HG03095 (cell line): ENCODE measurements at regions not wholly inside any gene's neighbourhood (a gene's known extent, or its start where the extent isn't known, plus 50 kb on each side); places are given as distances from the start of the nearest gene placed in this dataset.

Experiments used
- ATAC-seq: cut with Tn5 transposase; IDR thresholded peaks from one replicate; pipeline ENCODE4 v1.9.1; 2021; ENCODE audit warnings: moderate library complexity; ENCODE audit not compliant: unreplicated experiment

DNA sequence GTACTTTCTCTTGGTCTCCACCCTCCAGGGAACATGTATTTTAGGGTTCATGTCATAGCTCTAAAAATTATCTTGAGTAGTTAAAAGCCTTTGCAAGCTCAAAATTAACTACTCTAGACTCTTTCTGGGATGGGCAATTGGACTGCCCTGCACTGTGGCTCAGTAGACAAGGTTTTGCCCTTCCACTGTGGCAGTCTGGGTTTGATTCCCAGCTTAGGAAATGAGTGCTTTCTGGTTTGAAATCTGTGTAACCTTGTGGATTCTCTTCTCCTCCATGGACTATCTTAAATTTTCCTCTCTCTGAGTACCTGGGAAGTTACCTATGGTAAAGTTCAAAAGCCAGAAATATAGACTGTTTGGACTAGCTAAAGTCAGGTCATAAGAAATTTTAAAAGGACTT lies 94.6 kb upstream of the UST start:
- no peak for ATAC-seq

DNA sequence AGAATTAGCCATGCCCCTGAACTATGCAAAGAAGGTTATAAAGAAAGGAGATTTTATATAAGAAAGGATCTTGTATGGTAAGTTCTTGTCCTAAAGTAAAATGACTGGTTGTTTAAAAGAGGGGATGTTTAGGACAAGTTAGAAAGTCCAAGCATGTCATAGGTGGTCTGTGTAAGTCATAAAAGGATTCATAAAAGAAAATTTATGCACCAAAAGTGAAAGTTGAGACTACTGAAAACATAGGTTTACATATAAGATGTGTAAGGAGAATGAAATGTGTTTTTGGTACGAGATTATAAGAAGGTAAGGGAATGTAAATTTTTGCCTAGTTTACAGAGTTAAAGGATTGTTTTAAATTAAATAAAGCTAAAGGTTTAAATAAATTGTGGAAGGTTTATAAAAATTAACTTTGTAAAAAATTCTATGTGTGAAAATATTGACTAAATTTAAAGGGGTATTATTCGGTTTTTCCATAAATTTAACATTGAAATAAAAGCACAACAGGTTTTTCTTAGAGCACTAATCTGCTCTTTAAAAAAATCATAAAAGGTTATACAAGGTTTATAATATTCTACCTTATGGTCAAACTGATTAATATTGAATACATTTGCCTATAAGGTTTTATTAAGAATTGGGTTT lies 93.6 kb upstream of the UST start:
- no peak for ATAC-seq

GRCh38 chr6:148657048-148657447 lies 89.8 kb upstream of the UST start:
- no peak for ATAC-seq

DNA sequence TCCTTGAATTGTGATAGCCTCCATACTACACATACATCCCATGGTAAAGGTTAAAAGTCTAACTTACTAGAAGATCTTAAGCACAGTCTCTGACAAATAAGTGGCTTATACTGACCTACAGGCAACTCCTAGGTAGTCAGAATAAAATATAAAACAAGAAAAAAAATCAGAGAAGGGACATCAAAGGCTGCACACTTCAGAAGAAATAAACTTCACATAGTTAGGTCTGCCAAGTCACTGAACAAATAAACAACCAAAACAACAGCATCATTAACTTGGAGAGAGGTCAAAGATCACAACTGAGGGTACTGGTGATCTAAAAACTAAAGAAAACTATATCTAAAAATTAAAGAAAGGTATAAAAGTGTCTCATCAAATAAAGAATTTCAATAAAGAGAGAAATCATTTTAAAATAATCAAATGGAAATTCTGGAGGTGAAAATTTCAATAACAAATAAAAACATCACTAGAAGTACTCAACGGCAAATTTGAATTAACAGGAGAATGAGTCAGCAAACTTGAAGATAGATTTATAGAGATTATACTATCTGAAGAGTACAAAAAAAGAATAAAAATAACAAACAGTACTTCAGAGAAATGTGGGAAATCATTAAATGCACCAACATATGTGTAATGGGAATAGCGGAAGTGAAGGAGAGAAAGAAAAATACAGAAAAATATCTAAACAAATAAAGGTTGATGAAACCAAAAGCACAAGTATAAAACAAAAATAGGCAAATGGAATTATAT lies 88.0 kb upstream of the UST start:
- no peak for ATAC-seq

DNA sequence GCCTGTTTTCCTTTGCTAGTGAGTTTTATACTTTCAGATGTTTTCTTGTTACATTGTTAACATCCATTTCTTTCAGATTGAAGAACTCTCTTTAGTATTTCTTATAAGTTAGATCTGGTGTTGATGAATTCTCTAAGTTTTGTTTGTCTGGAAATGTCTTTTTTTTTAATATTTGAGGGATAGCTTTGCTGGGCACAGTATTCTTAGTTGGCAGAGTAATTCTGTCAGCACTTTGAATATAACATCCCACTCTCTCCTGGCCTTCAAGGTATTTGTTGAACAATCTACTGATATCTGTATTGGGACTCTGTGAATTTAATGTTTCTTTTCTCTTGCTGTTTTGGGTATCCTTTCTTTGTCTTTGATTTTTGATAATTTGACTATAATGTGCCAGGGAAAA lies 79.4 kb upstream of the UST start:
- no peak for ATAC-seq

DNA sequence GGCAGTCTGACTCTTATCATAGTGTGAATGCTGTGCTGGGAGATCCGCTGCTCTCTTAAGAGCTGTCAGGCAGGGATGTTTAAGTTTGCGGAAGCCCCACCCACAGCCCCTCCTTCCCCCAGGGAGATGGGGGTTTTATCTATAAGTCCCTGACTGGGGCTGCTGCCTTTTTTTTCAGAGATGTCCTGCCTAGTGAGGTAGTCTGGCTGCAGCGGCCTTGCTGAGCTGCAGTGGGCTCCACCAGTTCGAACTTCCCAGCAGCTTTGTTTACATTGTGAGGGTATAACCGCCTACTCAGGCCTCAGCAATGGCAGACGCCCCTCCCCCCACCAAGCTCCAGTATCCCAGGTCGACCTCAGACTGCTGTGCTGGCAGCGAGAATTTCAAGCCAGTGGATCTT lies 75.7 kb upstream of the UST start:
- ATAC-seq, result no peak

DNA sequence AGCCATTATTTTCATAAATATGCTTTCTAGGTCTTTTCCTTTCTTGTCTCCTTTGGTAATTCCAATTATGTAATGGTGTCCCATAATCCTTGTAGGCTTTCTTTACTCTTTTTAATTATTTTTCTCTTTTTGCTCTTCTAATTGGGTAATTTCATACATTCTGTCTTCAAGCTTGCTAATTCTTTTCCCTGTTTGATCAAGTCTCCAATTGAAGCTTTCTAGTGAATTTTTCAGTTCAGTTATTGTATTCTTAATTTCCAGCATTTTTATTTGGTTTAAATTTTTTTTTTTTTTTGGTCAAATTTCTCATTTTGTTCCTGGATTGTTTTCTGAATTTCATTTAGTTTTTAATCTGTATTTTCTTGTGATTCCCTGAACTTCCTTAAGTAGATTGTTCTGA lies 74.9 kb upstream of the UST start:
- ATAC-seq, result no peak

DNA sequence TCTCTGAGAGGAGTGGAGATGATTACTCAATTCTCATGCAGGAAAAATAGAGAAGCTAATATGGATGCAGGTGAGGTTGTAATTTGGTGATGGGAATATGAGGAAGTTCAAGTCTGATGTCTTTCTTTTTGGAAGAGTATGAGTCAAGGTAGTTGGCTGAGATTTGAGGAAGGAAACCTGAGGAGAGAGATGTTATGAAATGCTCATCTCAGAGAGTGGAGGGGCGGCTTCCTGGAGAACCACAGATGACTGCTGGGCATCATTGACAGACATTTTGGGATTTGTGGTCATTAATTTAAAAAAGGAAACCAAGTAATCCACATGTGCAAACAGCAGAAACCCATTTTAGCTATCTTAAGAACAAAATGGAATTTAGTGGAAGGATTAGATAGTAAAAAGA lies 72.5 kb upstream of the UST start:
- ATAC-seq, result no peak

DNA sequence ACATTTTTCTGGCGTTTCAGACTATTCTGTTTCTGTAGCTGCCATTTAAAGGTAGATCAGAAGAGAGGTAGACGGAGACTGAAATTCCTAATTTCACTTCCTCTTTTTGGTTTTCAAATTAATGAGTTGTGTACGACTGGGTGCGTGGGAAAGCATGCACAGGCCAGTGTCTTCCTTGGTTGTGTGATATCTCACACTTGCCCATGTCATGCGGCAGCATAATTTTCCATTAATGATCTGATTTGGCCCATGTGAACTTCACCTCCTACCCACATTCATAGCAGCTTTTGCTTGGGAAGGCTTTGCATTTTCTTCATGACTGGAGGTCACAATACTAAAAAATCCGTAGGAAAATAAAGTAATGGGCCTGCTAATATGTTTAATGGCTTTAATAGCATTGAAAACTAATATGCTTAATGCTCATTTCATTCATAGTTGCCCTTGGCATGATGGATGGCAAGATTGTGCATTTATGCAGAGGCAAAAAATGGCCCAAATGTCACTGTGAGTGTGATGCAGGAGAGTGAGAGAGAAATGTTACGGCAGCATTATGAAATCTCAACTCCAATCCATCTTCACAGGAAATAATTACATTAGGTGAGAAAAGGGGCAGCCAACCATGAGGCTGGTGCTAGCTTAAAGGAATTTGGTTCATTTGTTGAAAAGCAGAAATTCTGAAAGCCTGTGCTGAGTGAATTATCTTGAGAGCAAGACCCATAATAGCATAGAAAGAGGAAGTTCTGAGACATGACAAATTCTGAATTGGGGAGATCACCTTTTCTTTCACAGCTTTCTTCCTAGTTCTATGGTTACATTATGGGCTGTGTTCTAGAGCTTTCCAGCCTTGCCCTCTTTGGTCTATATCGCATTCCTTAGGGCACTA lies 69.0 kb upstream of the UST start:
- ATAC-seq, result peak; percentile 85

GRCh38 chr6:148678682-148679081 lies 68.1 kb upstream of the UST start:
- ATAC-seq, result no peak

DNA sequence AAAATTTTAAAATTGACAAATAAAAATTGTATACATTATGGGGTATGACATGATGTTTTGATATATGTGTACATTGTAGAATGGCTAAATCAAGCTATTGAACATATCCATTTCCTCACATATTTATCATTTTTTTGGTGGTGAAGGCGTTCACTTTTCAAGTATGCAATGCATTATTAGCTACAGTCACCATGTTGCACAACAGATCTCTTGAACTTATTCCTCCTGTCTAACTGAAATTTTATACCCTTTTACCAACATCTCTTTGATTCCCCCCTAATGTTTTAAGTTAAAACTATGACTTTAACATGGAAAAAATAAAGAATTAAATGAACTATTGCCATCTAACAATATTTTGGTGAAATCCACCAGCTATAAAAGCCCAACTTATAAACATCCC lies 65.2 kb upstream of the UST start:
- no peak for ATAC-seq

DNA sequence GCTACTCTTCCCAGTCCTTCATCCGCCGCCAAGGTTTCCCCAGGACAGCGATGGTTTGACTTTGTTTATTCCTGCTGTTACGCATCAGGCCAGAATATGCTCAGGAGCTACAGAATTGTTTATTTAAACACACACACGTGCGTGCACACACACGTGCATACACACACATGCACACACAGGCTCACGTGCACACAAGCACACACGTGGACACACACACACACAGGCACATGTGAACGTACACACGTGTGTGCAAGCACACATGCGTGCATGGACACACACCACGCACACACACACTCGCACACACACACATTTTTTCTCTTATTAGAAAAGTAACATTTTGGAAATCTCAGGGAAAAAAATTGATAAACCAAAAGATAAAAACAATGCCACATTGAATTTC lies 64.6 kb upstream of the UST start:
- no peak for ATAC-seq

DNA sequence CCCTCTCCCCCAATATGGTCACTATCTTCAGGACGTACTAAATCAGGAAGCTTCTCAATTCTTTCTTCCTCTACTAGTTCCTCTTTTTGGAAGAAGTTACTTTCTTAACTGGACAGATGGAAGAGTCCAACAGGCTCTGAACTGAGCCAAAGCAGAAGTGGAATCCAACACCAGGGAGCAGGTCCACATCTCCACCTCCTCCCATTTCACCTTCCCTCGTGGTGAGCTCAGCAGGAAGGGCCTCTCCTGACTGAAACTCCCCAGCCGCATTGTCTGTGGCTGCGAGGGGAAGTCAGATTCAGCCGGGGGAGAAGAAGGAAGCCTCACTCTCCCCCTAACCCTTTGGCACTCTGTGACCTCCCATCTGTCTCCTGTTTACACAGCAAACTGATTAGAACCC lies 63.8 kb upstream of the UST start:
- no peak for ATAC-seq

GRCh38 chr6:148689168-148689567 lies 57.7 kb upstream of the UST start:
- ATAC-seq, result no peak

DNA sequence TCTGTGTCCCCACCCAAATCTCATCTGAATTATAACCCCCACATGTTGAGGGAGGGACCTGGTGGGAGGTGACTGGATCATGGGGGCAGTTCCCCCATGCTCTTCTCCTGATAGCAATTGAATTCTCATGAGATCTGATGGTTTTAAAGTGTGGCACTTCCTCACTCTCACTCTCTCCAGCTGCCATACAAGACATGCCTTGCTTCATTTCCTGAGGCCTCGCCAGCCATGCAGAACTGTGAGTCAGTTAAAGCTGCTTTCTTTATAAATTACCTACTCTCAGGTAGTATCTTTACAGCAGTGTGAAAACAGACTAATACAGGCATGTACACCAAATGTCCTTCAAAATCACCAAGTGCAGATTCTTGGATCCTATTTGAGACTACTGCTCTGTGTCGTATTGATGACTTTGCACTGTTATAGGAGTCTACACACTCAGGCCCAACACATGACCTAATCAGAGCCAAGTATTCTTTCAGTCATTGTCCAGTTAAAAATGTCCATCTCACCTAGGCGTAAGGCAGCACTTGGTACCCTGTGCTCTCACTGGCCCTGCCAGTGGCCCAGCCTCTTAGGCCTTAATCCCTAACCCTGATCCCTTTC lies 52.8 kb upstream of the UST start:
- no peak for ATAC-seq
